ENCODE measurements at regions not wholly inside any gene's neighbourhood (a gene's known extent, or its start where the extent isn't known, plus 50 kb on each side); places are given as distances from the start of the nearest gene placed in this dataset.

GRCh38 chr22:36086629-36087254, 58.1 kb upstream of the RBFOX2 start:
- H3K4me1 Mint-ChIP-seq, result peaks cover 12 to 17% of the 10 kb centered on the region in 2 experiments
- WGBS (ENCODE audit: extremely low coverage, insufficient read length, low lambda C conversion rate), result no CpG with 5 or more reads among the region's 13 CpGs
- H3K4me1 ChIP-seq (ENCODE audit: insufficient read depth, low read length), result no peaks in the 10 kb centered on the region

More at GRCh38 chr22:36086629-36087254, 58.1 kb upstream of the RBFOX2 start:
- Histone ChIP-seq H3K27ac (ENCODE audit: insufficient read length, low read depth, low read length) (no peak overlapping the region), H4K8ac (replicated peaks; ENCODE audit: insufficient read length, low read depth, low read length) (no peak overlapping the region), H3K9me3 (ENCODE audit: control insufficient read depth, low read depth, low read length) (no peaks in the 10 kb centered on the region), H3K23me2 (ENCODE audit: insufficient read length, low read depth, low read length, poor library complexity, severe bottlenecking) (peaks cover 2% of the 10 kb centered on the region), H3K56ac (ENCODE audit: insufficient read length, low read depth, low read length) (no peak overlapping the region), H2AK5ac (ENCODE audit: insufficient read length, low read length) (no peak overlapping the region), H2BK12ac (ENCODE audit: insufficient read length, low read depth, low read length) (no peak overlapping the region), H3K14ac (ENCODE audit: insufficient read depth, low read length) (no peak overlapping the region), H4K91ac (ENCODE audit: insufficient read length, low read depth, low read length) (no peak overlapping the region), H2AFZ (ENCODE audit: low read length) (no peak overlapping the region), H4K5ac (ENCODE audit: insufficient read length, low read depth, low read length) (no peak overlapping the region), H2BK20ac (ENCODE audit: low read depth, low read length, poor library complexity, severe bottlenecking) (no peak overlapping the region), H3T11ph (ENCODE audit: low read length) (no peak overlapping the region), H3K23ac (ENCODE audit: insufficient read length, low read depth, low read length) (no peak overlapping the region), H3K79me1 (ENCODE audit: insufficient read depth, low read depth, low read length, poor library complexity, severe bottlenecking) (no peaks in the 10 kb centered on the region), H2BK5ac (ENCODE audit: insufficient read length, low read length) (no peak overlapping the region), H2BK120ac (ENCODE audit: low read depth, low read length, poor library complexity, severe bottlenecking) (no peak overlapping the region), H3K4ac (ENCODE audit: low read depth, low read length) (no peak overlapping the region), H3K4me2 (ENCODE audit: insufficient read depth, insufficient read length, low read length) (no peak overlapping the region), H3K79me2 (ENCODE audit: insufficient read depth, low read length) (no peaks in the 10 kb centered on the region), H4K20me1 (ENCODE audit: control insufficient read depth, insufficient read depth, insufficient read length) (no peaks in the 10 kb centered on the region), H3K27me3 (ENCODE audit: insufficient read depth, low read length) (no peaks in the 10 kb centered on the region), H2BK15ac (ENCODE audit: low read depth, low read length) (no peak overlapping the region), H3K9ac (ENCODE audit: extremely low read depth, insufficient read length, low read length) (no peak overlapping the region), H3K18ac (ENCODE audit: insufficient read length, low read depth, low read length) (no peak overlapping the region)
- DNase-seq, result no peak
- Mint-ChIP-seq H3K27ac (no peak overlapping the region; a peak in 1 of 7 replicates), H3K36me3 (ENCODE audit: insufficient read depth in 1 of 3, low read depth in 3 of 3) (no peaks in the 10 kb centered on the region), H3K27me3 (ENCODE audit: low read depth) (no peaks in the 10 kb centered on the region), H3K4me3 (no peak overlapping the region), H3K9me3 (no peaks in the 10 kb centered on the region)
- TF ChIP-seq CTCF (conservative IDR thresholded peaks at IDR 0.05), result no peak
